GM18511 (cell line): ENCODE measurements at regions not wholly inside any gene's neighbourhood (a gene's known extent, or its start where the extent isn't known, plus 50 kb on each side); places are given as distances from the start of the nearest gene placed in this dataset.
A peak's percentile ranks its signal among the peaks of the same experiment; 100 is the strongest.

Source experiments
- ATAC-seq: cut with Tn5 transposase; IDR thresholded peaks from one replicate; pipeline ENCODE4 v1.9.1; 2021; ENCODE audit warnings: mild to moderate bottlenecking, moderate library complexity; ENCODE audit not compliant: unreplicated experiment

DNA sequence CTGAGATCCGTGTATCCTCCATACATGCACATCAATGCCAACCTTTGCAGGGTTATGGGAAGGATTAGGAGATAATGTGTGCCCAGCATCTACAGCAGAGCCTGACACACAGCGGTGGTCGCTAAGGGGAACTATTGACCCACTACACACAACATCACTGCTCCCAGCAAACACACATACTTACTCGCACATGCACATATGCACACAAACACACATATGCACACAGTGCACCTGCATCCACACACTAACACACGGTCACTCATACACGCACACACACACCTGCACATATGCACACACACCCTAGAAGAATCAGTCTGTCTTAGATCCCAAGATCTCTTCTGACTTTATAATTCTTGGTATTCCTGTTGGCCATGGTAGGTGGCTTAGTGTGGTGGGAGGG is 118.3 kb downstream of the GYPC start:
- no peak for ATAC-seq

DNA sequence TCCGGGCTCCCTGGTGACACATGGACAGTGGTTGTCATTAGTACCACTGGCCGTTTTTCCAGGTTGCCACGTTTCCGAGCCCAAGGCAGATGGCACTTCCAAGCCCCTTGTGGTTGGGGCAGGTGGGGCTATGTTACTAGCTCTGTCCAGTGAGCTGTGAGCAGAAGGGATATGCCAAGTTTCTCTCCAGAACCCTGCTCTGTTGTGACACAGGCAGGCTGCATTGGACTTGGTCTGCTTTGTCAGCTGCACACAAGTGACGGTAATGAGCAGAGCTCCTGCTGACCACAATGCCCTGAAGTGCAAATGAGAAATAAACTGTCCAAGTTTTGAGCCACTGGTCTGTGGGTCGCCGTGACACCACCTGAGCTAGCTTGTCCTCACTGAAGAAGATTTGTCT is 118.8 kb downstream of the GYPC start:
- no peak for ATAC-seq

DNA sequence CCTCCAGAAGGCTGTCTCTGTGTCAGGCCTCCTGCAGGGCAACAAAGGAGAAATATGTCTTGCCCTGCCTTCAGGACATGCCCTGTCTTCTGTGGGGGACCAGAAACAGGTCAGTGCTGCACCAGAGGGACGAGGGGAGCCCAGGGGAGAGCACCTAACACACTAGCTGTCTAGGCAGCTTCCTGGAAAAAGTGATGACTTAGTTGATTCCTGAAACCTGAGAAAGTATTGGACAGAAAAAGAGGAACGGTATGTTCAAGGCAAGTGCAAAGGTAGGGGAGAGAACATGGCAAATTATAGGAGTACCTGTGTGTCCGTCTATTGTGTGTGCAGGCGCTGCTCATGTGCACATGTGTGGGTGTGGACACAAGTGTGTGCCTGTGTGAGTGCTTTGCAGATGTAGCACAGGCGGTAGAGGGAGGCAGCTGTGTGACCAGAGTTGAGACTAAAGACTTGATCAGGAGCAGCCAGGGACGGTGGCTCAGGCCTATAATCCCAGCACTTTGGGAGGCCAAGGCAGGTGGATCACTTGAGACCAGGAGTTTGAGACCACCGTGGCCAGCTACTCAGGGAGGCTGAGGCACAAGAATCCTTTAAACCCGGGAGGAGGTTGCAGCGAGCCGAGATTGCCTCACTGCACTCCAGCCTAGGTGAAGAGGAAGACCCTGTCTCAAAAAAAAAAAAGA is 119.5 kb downstream of the GYPC start:
- no peak for ATAC-seq

DNA sequence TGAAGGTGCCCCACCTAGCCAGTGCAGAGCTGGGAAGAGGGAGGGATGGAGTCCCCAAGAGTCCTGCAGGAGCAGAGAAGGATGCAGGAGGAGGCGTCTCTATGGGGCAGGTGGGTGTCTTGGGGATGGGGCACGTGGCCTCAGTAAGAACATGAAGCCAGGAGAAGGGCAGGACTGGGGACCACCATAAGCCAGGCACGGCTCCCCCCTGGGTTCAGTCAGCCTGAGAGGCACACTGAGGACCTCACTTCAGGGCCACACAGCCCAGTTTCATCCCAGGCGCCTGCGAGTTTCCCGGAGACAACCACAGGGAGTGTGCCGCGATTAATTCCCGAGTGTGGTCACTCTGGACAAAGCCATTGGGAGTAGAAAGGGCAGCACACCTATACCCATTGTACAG is 120.3 kb downstream of the GYPC start:
- ATAC-seq = peak; percentile 9

DNA sequence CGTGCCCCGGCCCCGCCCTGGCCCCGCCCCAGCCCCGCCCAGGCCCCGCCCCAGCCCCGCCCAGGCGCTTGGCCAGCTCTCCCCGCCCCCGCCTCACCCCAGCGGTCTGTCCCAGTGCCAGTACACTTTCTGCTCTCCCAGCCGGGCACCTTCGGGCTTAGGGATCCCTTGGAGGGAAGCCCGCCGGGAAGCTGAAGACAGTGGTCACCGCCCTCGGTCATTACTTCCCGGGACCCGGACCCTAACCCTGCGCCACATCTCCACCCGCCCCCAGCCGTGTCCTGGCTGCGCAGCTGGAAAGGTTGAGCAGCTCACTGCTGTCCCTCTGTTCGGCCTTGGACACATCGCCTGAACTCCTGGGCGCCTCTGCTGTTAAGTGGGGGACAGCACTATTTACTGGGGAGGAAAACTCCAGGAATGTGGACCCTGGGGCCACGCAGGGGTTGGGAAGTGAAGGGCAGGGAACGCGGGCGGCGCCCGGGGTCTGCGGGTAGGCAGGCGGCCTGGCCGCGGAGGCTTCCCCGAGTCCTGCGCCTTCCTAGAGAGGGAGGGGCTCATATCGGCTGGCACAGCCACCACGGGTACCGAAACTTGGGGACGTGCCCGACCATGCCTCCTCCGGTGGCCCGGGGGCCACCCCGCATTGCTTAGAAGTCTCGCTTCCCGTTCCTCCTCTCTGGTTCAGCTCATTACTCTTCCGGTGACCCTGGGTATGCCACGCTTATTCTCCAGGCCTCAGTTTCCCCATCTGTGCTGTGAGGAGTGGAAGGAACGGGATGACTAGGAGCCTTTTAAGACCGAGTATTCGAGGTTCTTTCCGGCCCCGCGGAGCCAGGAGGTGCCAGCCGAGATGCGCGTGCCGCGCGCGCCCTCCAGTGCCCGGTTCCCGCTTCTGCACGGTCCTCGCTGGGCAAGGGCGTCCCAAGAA is 121.0 kb downstream of the GYPC start:
- peak; percentile 86 for ATAC-seq

DNA sequence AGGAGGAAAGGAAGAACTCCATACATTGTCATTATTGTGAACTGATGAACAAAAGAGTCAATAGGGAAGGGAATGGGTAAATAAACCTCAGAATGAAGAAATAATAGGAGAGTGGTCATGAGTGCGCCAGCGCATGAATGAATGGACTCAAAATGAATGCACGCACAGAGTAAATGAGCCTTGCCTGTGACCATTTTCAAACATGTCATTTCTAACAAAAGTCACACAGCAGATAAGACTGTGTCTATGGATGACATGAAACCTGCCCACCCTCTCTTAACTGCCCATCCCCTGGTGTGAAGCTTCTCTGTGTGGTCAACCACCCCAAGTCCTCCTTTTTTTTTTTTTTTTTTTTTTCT is 121.1 kb upstream of the TEX51 start:
- ATAC-seq = peak; percentile 23

DNA sequence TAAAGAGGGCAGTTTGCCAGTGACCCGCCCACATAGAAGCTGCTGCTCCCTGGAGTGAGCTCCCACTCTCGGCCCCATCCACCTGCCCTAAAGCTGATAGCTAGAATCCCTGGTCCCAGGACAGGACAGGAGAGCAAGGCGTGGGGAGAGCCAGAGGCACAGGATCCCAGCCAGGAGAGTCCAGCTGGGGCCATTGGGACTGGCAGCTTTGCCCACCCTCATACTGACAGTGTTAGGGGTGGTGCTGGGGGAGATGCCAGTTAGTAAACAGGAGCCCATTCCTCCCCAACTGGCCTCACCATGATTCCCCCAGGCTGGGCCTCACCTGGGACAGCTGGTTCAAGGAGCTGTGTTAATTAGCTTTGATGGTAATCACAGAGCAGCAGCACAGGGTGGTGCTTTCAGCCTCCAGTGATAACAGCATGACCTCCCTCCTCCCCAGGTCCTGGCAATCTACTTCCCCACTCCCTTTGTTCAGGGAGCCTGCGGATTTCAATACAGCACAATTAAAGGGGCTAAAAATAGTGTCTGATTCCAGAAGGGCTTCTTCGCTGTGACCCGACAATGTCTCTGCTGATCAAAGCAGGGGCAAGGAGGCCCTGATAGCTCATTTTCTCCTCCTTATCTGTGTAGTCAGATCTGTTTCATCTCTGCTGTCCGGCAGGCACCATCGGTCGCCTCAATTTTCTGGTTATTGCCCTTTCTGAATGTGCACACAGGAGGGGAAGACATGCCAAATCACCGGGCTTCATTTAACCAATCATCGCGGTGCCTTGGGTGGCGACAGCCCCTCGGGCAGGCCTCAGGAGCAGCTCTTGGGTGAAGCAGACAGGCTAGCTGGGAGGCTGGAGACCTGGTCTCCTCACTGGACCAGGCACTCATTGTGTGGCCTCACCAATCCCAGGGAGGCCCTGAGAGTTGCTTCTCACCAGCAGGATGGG is 119.9 kb upstream of the TEX51 start:
- no peak for ATAC-seq

DNA sequence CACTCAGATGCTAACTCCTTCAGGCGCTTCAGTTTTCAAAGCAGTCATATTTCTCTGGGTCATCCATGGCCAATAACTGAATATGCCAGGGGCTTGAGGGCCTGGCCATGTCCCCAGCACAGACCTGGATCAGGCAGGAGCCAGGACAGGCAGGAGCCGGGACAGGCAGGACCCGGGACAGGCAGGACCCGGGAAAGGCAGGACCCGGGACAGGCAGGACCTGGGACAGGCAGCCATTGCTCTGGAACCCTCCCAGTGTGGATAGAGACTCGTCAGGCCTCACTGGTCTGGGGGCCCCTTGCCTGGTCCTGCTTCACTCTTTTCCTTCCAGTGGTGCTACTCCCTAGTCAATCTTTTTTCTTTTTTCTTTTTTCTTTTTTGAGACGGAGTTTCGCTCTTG is 117.5 kb upstream of the TEX51 start:
- no peak for ATAC-seq

DNA sequence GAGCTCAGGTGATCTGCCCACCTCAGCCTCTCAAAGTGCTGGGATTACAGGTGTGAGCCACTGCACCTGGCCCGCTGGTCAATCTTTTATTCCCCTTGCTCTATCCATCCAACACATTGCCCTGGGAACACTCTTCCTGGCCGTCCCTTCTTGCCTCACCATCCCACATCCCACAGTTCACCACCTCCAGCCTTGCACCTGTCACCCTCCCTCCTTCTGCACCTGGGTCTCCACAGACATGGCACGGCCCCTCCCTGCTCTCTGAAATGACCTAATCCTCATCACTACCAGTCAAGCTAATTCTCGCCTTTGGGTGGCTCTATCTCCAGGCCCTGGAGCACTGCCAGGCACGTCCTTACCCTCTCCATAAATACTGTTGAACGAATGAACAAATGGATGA is 116.9 kb upstream of the TEX51 start:
- ATAC-seq = no peak

GRCh38 chr2:126782648-126783047 is 116.0 kb upstream of the TEX51 start:
- no peak for ATAC-seq

DNA sequence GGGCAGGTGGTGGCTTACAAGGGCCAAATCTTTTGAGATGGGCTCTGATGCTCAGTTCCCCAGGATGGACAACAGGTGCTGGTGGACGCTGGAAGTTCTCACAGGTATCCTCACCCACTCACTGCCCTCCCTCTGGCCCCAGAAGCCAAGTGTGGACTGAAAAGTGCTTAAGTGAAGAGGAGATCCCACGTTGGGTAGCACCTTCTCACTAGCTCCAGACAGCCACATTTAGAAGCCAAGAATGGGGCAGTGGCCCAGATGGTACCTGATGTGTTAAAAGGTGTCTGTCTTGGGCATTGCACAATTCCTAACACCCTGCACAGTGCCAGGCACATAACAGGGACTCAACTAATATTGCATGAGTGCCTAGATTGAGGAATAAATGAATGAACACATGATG is 115.3 kb upstream of the TEX51 start:
- no peak for ATAC-seq

DNA sequence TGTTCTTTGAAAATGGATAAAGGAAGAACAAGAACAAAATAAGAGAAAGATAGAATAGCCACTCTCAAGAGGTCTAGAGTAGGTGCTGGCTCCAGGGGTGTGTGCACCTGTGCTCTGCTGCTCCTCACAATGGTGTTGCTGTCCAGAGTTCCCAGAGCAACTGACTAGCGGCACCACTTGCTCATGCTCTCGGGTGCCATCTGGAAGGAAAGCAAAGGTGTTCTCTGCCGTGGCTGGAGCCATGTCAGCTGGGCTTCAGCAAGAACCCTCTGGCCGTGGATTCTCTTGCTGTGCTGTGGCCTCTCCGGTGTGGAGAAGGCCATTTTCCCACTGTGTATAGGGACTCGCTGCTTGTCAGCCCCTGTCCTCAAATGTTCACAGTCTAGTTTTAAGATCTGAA is 114.6 kb upstream of the TEX51 start:
- no peak for ATAC-seq

DNA sequence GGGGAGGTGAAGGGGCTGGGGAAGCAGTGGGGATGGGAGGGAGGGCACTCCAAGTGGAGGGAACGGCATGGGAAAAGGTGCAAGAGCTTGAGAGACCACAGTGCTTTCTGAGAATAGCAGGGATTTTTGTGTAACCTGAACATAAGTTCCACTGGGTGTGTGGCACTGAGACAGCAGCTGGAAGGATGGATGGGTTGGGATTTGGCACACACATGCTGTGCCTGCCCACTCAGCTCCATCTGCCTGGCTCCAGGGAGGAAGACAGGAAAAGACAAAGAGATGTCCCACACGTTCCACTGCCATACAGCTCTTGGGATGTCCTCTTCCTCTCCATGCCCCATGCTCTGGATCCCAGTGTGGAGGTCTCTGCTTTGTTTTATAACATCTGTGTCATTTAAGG is 114.1 kb upstream of the TEX51 start:
- ATAC-seq = no peak

DNA sequence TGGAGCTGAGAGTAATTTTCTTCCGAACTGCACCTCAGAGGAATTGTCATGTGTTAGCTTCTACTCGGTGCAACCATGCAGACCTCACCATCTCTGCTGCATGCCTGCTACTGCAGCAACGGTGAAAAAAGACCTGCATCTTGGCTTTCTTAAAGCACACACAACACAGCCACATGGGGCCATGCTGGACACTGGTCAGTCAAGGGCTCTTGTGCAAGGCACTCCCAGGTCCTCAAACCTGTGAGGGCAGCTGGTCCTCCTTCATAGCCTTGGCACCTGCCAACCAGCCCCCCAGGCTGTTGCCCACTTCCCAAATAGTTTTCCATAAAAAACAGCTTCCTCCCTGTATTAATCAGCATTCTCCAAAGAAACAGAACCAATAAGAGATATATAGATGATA is 113.5 kb upstream of the TEX51 start:
- ATAC-seq = no peak

GRCh38 chr2:126785862-126786261 is 112.8 kb upstream of the TEX51 start:
- ATAC-seq = no peak

DNA sequence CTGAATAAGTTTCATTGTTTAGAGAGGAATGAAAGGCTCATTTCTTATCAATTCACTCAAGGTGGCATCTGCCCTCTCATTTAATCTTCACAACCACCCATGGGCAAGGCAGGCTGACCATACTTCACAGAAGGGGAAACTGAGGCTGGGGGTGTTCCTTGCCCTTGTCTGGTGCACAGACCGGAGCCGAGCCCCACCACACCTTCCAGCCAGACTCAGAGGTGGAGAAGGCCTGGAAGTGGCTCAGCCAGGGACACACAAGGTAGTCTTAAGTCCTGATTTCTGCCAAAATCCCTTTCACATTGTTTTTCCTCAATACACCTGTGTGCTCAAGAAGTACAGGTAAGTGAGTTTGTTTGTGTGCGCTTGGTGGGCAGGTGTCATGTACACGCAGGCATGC is 111.9 kb upstream of the TEX51 start:
- ATAC-seq = no peak

DNA sequence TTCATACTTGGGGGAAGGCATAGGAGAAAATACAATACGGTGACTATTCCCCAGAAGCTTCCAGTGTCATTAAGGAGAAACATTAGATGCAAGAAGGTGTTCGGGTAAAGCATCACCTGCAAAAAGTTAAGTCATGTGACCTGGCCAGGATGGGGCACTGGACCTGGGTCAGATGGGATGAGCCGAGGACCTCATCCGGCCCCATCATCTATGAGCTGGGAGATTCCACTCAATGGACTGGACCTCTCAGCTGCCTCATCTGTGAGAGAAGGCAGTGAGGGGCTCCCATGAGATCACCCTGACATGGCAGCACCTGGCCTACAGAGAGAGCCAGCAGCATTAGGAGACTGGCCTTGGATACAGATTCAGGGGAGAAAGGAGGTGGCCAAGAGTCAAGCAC is 111.4 kb upstream of the TEX51 start:
- ATAC-seq = no peak

GRCh38 chr2:126788113-126788512 is 110.6 kb upstream of the TEX51 start:
- no peak for ATAC-seq

GRCh38 chr2:126788652-126789051 is 110.0 kb upstream of the TEX51 start:
- no peak for ATAC-seq

DNA sequence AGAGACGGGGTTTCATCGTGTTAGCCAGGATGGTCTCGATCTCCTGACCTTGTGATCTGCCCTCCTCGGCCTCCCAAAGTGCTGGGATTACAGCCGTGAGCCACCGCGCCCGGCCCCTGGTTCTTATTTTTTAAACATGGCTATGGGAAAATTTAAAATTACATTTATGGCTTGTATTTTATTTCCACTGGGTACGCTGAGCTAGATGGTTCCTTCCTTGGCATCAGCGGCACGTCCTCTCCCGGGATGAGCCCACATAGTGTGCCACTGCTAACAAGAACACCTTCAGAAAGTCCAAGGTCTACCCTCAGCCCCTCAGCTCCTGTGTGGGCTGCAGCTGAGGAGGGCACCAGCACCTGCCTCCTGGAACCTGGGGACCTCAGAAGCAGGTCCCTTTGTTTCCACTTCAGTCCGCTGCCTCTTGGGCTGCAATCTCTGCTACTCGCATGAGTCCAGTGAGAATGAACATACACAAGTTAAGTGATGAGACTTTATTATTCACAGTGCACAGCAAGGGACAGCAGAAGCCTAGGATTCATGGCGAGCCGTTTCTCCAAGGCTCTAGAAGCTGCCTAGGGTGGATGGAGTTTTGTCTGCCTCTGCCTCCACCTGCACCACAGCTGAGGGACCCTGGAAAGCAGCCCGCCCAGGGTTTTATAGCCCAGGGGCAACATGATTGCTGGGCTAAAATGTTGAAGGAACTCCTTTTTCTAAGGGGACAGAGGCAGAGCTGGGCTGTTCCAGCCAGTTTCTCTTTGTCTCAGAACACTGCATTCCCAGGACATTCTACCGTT is 107.5 kb upstream of the TEX51 start:
- ATAC-seq = no peak

GRCh38 chr2:126792186-126792585 is 106.5 kb upstream of the TEX51 start:
- no peak for ATAC-seq
